ENCODE measurements at regions not wholly inside any gene's neighbourhood (a gene's known extent, or its start where the extent isn't known, plus 50 kb on each side); places are given as distances from the start of the nearest gene placed in this dataset.
"Not testable (repeated sequence)": the region's sequence is repeated elsewhere in the genome, so short reads cannot be mapped to it uniquely, and the experiment has no call there.

- not testable (repeated sequence) for TF ChIP-seq CTCF (IDR thresholded peaks at IDR 0.05; ENCODE audit: low read depth, low read length, missing input control); YY1 (IDR thresholded peaks at IDR 0.05); SP1 (IDR thresholded peaks at IDR 0.05)
These were observed 64.6 kb downstream of the RESF1 start for GRCh38 chr12:32023861-32024260.
